Mammary epithelial cell (primary cell): ENCODE measurements at regions not wholly inside any gene's neighbourhood (a gene's known extent, or its start where the extent isn't known, plus 50 kb on each side); places are given as distances from the start of the nearest gene placed in this dataset.

Source experiments
- EZH2 ChIP-seq: IDR thresholded peaks from 2 replicates; pipeline ENCODE4 v1.6.1; 2012; ENCODE audit warnings: low read length, inconsistent platforms, borderline replicate concordance
- TF ChIP-seq, protein P1 (sequence below), 2 donors: IDR thresholded peaks in 1 of 2; conservative IDR thresholded peaks in 1 of 2; 2 replicates each; pipeline ENCODE4 v1.5.1; 2011 to 2012; ENCODE audit warnings: inconsistent platforms in 2 of 2, low read length in 2 of 2, mild to moderate bottlenecking in 2 of 2, control low read depth in 1 of 2, low read depth in 1 of 2; ENCODE audit not compliant: insufficient read depth in 1 of 2; ENCODE audit errors: extremely low read depth in 1 of 2

DNA sequence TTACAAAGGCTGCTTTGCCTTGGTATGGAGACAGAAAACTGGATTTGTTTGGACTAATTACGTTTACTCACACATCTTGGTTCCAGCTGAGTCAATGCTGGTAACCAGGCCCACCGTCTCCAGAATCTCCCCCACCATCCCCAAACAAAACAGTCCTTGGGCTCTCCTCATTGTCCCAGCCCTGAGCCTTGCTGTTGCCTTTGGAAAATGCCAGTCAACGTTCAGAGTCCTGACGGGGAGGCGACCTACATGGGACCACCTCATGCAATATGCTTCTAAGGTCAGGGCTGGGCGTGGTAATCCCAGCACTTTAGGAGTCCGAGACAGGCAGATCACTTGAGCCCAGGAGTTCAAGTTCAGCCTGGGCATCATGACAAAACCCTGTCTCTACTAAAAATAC, 85.2 kb upstream of the IQSEC1 start:
- no peak for TF ChIP-seq EZH2
- TF ChIP-seq, protein P1, sequence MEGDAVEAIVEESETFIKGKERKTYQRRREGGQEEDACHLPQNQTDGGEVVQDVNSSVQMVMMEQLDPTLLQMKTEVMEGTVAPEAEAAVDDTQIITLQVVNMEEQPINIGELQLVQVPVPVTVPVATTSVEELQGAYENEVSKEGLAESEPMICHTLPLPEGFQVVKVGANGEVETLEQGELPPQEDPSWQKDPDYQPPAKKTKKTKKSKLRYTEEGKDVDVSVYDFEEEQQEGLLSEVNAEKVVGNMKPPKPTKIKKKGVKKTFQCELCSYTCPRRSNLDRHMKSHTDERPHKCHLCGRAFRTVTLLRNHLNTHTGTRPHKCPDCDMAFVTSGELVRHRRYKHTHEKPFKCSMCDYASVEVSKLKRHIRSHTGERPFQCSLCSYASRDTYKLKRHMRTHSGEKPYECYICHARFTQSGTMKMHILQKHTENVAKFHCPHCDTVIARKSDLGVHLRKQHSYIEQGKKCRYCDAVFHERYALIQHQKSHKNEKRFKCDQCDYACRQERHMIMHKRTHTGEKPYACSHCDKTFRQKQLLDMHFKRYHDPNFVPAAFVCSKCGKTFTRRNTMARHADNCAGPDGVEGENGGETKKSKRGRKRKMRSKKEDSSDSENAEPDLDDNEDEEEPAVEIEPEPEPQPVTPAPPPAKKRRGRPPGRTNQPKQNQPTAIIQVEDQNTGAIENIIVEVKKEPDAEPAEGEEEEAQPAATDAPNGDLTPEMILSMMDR (conservative IDR thresholded peaks at IDR 0.05 in 1 of 2, IDR thresholded peaks at IDR 0.05 in 1 of 2; ENCODE audit: extremely low read depth in 1 of 2, insufficient read depth in 1 of 2, low read depth in 1 of 2, low read length in 2 of 2), result no peak
